ENCODE measurements at regions not wholly inside any gene's neighbourhood (a gene's known extent, or its start where the extent isn't known, plus 50 kb on each side); places are given as distances from the start of the nearest gene placed in this dataset.

- TF ChIP-seq, protein P1, sequence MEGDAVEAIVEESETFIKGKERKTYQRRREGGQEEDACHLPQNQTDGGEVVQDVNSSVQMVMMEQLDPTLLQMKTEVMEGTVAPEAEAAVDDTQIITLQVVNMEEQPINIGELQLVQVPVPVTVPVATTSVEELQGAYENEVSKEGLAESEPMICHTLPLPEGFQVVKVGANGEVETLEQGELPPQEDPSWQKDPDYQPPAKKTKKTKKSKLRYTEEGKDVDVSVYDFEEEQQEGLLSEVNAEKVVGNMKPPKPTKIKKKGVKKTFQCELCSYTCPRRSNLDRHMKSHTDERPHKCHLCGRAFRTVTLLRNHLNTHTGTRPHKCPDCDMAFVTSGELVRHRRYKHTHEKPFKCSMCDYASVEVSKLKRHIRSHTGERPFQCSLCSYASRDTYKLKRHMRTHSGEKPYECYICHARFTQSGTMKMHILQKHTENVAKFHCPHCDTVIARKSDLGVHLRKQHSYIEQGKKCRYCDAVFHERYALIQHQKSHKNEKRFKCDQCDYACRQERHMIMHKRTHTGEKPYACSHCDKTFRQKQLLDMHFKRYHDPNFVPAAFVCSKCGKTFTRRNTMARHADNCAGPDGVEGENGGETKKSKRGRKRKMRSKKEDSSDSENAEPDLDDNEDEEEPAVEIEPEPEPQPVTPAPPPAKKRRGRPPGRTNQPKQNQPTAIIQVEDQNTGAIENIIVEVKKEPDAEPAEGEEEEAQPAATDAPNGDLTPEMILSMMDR (IDR thresholded peaks at IDR 0.05), result no peak
- TF ChIP-seq POLR2A (IDR thresholded peaks at IDR 0.05), result no peak
Measured at GRCh38 chr12:89901319-89901718, 192.7 kb upstream of the ATP2B1 start.
